Astrocyte of the spinal cord (primary cell): ENCODE measurements at regions not wholly inside any gene's neighbourhood (a gene's known extent, or its start where the extent isn't known, plus 50 kb on each side); places are given as distances from the start of the nearest gene placed in this dataset.

Experiments
- DNase-seq: peaks from one replicate; pipeline ENCODE4 v3.0.0; 2011; ENCODE audit warnings: low read depth, low spot score
- H3K4me3 ChIP-seq: 2 replicates; pipeline ENCODE4 v1.5.1; 2011; ENCODE audit warnings: low read depth, mild to moderate bottlenecking, low read length, moderate library complexity
- in situ Hi-C: cut with HindIII; loops from 2 replicates; pipeline ENCODE4 v1.10.0; 2017; ENCODE audit warnings: low sequenced_read_pairs
- TF ChIP-seq, protein P1 (sequence below): IDR thresholded peaks from 2 replicates; pipeline ENCODE4 v1.5.1; 2012; ENCODE audit warnings: low read depth, mild to moderate bottlenecking, low read length, inconsistent platforms

- no peak overlapping the region for H3K4me3 ChIP-seq
- TF ChIP-seq, protein P1, sequence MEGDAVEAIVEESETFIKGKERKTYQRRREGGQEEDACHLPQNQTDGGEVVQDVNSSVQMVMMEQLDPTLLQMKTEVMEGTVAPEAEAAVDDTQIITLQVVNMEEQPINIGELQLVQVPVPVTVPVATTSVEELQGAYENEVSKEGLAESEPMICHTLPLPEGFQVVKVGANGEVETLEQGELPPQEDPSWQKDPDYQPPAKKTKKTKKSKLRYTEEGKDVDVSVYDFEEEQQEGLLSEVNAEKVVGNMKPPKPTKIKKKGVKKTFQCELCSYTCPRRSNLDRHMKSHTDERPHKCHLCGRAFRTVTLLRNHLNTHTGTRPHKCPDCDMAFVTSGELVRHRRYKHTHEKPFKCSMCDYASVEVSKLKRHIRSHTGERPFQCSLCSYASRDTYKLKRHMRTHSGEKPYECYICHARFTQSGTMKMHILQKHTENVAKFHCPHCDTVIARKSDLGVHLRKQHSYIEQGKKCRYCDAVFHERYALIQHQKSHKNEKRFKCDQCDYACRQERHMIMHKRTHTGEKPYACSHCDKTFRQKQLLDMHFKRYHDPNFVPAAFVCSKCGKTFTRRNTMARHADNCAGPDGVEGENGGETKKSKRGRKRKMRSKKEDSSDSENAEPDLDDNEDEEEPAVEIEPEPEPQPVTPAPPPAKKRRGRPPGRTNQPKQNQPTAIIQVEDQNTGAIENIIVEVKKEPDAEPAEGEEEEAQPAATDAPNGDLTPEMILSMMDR = no peak
- no peak for DNase-seq
- in situ Hi-C loops = no loop called here
Measured at GRCh38 chr6:105921781-105922180, 164.4 kb upstream of the PRDM1 start.

DNA sequence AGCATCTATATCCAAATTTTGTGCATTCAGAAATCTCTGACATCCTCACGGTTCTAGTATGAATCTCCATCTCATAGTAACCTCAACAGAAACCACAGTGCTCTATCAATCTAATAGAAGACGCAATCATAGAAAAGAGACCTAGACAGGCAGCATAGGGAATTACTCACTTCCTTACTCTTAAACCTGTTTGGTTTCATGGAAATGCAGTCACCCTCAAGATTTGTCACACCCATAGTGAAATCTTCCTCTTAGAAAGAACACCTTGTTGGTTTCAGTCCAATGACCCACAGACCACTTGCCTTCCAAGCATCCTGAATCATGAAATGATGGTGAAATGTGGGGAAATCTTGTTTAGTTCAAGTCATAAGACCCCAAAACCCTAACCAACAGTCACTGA lies 166.1 kb upstream of the PRDM1 start:
- H3K4me3 ChIP-seq = no peak overlapping the region
- DNase-seq = no peak
- in situ Hi-C loops = no loop called here
- TF ChIP-seq, protein P1 = no peak

GRCh38 chr6:105917038-105917695 lies 169.0 kb upstream of the PRDM1 start:
- no peak for DNase-seq
- in situ Hi-C loops = no loop called here
- H3K4me3 ChIP-seq = no peak overlapping the region
- TF ChIP-seq, protein P1 = no peak

DNA sequence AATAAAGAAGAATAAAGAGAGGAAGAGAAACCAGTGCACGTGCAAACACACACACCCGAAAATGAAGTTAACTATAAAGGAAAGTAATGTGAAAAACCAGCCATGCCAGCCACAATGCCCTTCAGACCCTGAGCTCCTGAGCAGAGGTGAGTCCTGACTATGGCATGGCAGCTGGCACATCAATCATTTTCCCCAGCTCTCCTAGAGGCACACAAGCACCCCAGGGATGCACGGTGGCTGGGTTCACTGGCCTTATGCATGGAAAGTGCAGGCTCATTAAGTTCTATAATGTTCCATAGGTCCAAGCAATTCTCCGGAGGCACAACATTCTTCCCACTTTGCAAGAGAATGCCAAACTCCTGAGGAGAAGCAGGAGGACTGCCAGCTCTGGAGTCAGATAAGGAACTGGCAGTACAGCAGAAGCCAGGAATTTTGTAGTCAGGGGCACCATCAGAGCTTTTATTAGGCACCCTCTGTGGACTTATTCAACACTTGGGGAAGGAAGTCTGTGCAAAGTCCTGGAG lies 175.0 kb upstream of the PRDM1 start:
- no peak for DNase-seq
- in situ Hi-C loops = no loop called here
- H3K4me3 ChIP-seq = no peak overlapping the region
- TF ChIP-seq, protein P1 = no peak

DNA sequence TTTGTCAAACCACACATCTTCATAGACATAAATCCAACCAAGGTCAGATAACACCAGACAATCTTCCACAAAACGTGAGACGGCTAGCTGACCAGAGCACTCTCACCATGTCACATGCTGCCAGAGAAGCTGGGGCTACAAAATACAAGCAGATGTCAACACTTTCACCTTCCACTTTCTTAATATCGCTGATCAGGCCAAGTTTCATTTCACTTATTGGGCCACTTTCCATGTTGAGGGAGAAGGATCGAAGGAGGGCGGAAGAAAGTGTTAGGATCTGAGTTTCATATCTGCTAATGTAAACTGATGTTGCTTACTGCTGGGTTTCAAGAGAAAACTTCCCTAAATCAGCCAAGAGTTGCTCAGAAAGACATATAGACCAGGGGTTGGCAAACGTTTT lies 177.0 kb upstream of the PRDM1 start:
- in situ Hi-C loops = no loop called here
- TF ChIP-seq, protein P1 = no peak
- no peak for DNase-seq
- no peak overlapping the region for H3K4me3 ChIP-seq

GRCh38 chr6:105907991-105908390 lies 178.1 kb upstream of the PRDM1 start:
- DNase-seq = no peak
- TF ChIP-seq, protein P1 = no peak
- H3K4me3 ChIP-seq = no peak overlapping the region
- in situ Hi-C loops = no loop called here
